ENCODE measurements at regions not wholly inside any gene's neighbourhood (a gene's known extent, or its start where the extent isn't known, plus 50 kb on each side); places are given as distances from the start of the nearest gene placed in this dataset.

DNA sequence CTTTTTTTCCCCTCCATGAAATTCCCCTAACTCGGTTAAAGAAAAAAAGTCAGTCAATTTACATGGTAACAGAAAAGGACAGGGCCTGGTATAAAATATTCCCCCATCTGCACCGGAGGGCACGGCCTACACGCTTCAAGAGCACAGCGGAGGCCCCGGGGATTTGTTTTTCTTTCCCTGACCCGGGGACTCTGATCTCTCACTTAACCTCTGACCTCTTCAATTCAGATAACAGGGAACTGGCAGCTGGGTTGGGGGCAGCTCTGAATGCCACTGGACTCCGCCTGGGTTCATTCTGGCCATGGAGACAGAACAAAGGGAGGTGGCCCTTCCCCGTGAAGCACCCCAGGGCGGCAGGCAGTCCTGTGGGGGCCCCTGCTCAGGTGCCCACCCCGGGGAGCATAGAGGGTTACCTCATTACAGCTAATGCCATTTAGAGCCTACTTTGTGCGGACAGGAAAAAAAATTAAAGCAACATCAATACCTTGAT, 257.5 kb downstream of the SHQ1 start:
- no peaks in the 10 kb centered on the region for H3K9me2 ChIP-seq
- no peak for DNase-seq
- H3K27ac ChIP-seq (ENCODE audit: low read depth in 2 of 2, low read length in 1 of 2): no peak overlapping the region
- no peak for TF ChIP-seq NFIC (IDR thresholded peaks at IDR 0.05; ENCODE audit: borderline replicate concordance)
- no peak for TF ChIP-seq MEF2A (IDR thresholded peaks at IDR 0.05; ENCODE audit: borderline replicate concordance, low read depth)
- TF ChIP-seq RXRA (IDR thresholded peaks at IDR 0.05; ENCODE audit: borderline replicate concordance, low read depth): no peak
- TF ChIP-seq SMC3 (IDR thresholded peaks at IDR 0.05; ENCODE audit: low read depth, low read length): no peak
- WGBS (ENCODE audit: low lambda C conversion rate): 73% methylated on average over 9 of the region's 12 CpGs
- H4K20me1 ChIP-seq (ENCODE audit: insufficient read depth): no peaks in the 10 kb centered on the region
- POLR2A ChIA-PET: no interaction called here
- no peaks in the 10 kb centered on the region for H3K79me2 ChIP-seq (ENCODE audit: insufficient read depth)
- no peak overlapping the region for H2AFZ ChIP-seq (ENCODE audit: low read depth)
- H3K4me1 ChIP-seq (ENCODE audit: control insufficient read depth in 1 of 2, insufficient read depth in 2 of 2, low read depth in 1 of 2, low read length in 1 of 2): peaks cover 0 to 13% of the 10 kb centered on the region in 2 experiments; a peak in 1 of 4 replicates
- no peaks in the 10 kb centered on the region for H3K9me3 ChIP-seq
- no peak overlapping the region for H3K4me3 ChIP-seq (ENCODE audit: low read depth in 2 of 2, low read length in 1 of 2)
- no peaks in the 10 kb centered on the region for H3K36me3 ChIP-seq (replicated peaks in 1 of 2; ENCODE audit: control insufficient read depth in 1 of 2, insufficient read depth in 2 of 2, low read length in 1 of 2)
- CTCF ChIA-PET: interaction anchor here (0.8 kb wide), 1 partner anchor 492 kb away, joined by 3 read pairs; no protein-coding TSS in a partner anchor
- no peaks in the 10 kb centered on the region; the same call in 1 of the 2 replicates for H3K27me3 ChIP-seq (ENCODE audit: insufficient read depth)
- H3K4me2 ChIP-seq: no peak overlapping the region
- no peaks in the 10 kb centered on the region for H3F3A ChIP-seq (replicated peaks; ENCODE audit: insufficient read depth)
- H3K9ac ChIP-seq: no peak overlapping the region

GRCh38 chr3:72587282-72587681, 261.0 kb downstream of the SHQ1 start:
- H3K27ac ChIP-seq (ENCODE audit: low read depth in 2 of 2, low read length in 1 of 2): no peak overlapping the region
- WGBS (ENCODE audit: low lambda C conversion rate): 100% methylated on average over 1 of the region's 3 CpGs
- DNase-seq: no peak
- H2AFZ ChIP-seq (ENCODE audit: low read depth): no peak overlapping the region
- H3K9me2 ChIP-seq: no peaks in the 10 kb centered on the region
- H3K9ac ChIP-seq: no peak overlapping the region
- no peaks in the 10 kb centered on the region for H3K36me3 ChIP-seq (replicated peaks in 1 of 2; ENCODE audit: control insufficient read depth in 1 of 2, insufficient read depth in 2 of 2, low read length in 1 of 2)
- H4K20me1 ChIP-seq (ENCODE audit: insufficient read depth): no peaks in the 10 kb centered on the region
- H3K79me2 ChIP-seq (ENCODE audit: insufficient read depth): no peaks in the 10 kb centered on the region
- no peaks in the 10 kb centered on the region for H3F3A ChIP-seq (replicated peaks; ENCODE audit: insufficient read depth)
- TF ChIP-seq JUND (IDR thresholded peaks at IDR 0.05): no peak
- TF ChIP-seq TAF1 (IDR thresholded peaks at IDR 0.05; ENCODE audit: borderline replicate concordance, low read depth, low read length): no peak
- no peak for TF ChIP-seq FOXJ3 (CRISPR knock-in tag; IDR thresholded peaks at IDR 0.05)
- no peak overlapping the region for H3K4me2 ChIP-seq
- CTCF ChIA-PET: interaction anchor here (1.4 kb wide), 1 partner anchor 137 kb away, joined by 3 read pairs; no protein-coding TSS in a partner anchor
- H3K4me1 ChIP-seq (ENCODE audit: control insufficient read depth in 1 of 2, insufficient read depth in 2 of 2, low read depth in 1 of 2, low read length in 1 of 2): peaks cover 0 to 7% of the 10 kb centered on the region in 2 experiments; a peak in 1 of 4 replicates
- no peaks in the 10 kb centered on the region; the same call in 1 of the 2 replicates for H3K27me3 ChIP-seq (ENCODE audit: insufficient read depth)
- H3K9me3 ChIP-seq: no peaks in the 10 kb centered on the region
- POLR2A ChIA-PET: no interaction called here
- no peak overlapping the region for H3K4me3 ChIP-seq (ENCODE audit: low read depth in 2 of 2, low read length in 1 of 2)

GRCh38 chr3:72586694-72587093, 261.6 kb downstream of the SHQ1 start:
- no peak overlapping the region for H3K4me2 ChIP-seq
- peaks cover 0 to 4% of the 10 kb centered on the region in 2 experiments; a peak in 1 of 4 replicates for H3K4me1 ChIP-seq (ENCODE audit: control insufficient read depth in 1 of 2, insufficient read depth in 2 of 2, low read depth in 1 of 2, low read length in 1 of 2)
- H2AFZ ChIP-seq (ENCODE audit: low read depth): no peak overlapping the region
- H3K9me2 ChIP-seq: no peaks in the 10 kb centered on the region
- H3K9ac ChIP-seq: no peak overlapping the region
- H4K20me1 ChIP-seq (ENCODE audit: insufficient read depth): no peaks in the 10 kb centered on the region
- no peak overlapping the region for H3K27ac ChIP-seq (ENCODE audit: low read depth in 2 of 2, low read length in 1 of 2)
- POLR2A ChIA-PET: no interaction called here
- no peaks in the 10 kb centered on the region; the same call in 1 of the 2 replicates for H3K27me3 ChIP-seq (ENCODE audit: insufficient read depth)
- H3F3A ChIP-seq (replicated peaks; ENCODE audit: insufficient read depth): no peaks in the 10 kb centered on the region
- DNase-seq: no peak
- H3K4me3 ChIP-seq (ENCODE audit: low read depth in 2 of 2, low read length in 1 of 2): no peak overlapping the region
- no peaks in the 10 kb centered on the region for H3K9me3 ChIP-seq
- WGBS (ENCODE audit: low lambda C conversion rate): 60% methylated on average over 7 of the region's 7 CpGs
- H3K36me3 ChIP-seq (replicated peaks in 1 of 2; ENCODE audit: control insufficient read depth in 1 of 2, insufficient read depth in 2 of 2, low read length in 1 of 2): no peaks in the 10 kb centered on the region
- CTCF ChIA-PET: interaction anchor here (1.4 kb wide), 1 partner anchor 138 kb away, joined by 3 read pairs; no protein-coding TSS in a partner anchor
- no peaks in the 10 kb centered on the region for H3K79me2 ChIP-seq (ENCODE audit: insufficient read depth)
- TF ChIP-seq YY1 (IDR thresholded peaks at IDR 0.05; ENCODE audit: low read depth) (no peak), JUND (IDR thresholded peaks at IDR 0.05) (no peak), EZH2phosphoT487 (IDR thresholded peaks at IDR 0.05; ENCODE audit: borderline replicate concordance, low read depth) (no peak), GABPA (IDR thresholded peaks at IDR 0.05; ENCODE audit: low read depth) (no peak), TAF1 (IDR thresholded peaks at IDR 0.05; ENCODE audit: borderline replicate concordance, low read depth, low read length) (no peak)
